ENCODE measurements at regions not wholly inside any gene's neighbourhood (a gene's known extent, or its start where the extent isn't known, plus 50 kb on each side); places are given as distances from the start of the nearest gene placed in this dataset.

DNA sequence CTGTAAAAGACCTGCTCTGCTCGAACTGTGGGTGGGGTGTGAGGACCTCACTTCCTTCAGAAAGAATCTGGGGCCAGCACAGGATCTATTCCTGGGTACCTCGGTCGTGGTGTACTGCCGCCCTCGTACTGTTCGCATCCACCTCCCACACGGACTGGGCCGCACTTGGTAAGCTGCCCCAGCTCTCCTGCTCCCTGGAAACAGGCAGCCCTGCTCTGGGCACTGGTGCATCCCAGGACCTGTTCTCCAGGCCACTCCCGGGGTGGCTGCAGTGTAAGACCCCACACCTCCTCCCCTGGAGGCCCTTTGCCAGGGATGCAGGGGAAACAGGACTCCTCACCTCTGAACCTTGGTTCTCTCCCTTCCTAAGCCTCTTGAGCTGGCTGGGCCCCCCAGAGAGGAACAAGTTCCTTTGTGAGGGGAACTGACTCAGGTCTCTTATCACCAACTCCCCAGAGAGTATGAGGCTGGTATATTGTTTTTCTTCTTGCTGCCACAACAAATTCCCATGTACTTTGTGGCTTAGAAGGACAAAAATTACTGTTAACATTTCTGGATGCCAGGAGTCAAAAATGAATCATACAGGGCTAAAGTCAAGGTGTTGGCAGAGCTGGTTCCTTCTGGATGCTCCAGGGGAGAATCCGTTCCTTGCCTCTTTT, 276.5 kb downstream of the NUAK1 start:
- TF ChIP-seq, protein P1, sequence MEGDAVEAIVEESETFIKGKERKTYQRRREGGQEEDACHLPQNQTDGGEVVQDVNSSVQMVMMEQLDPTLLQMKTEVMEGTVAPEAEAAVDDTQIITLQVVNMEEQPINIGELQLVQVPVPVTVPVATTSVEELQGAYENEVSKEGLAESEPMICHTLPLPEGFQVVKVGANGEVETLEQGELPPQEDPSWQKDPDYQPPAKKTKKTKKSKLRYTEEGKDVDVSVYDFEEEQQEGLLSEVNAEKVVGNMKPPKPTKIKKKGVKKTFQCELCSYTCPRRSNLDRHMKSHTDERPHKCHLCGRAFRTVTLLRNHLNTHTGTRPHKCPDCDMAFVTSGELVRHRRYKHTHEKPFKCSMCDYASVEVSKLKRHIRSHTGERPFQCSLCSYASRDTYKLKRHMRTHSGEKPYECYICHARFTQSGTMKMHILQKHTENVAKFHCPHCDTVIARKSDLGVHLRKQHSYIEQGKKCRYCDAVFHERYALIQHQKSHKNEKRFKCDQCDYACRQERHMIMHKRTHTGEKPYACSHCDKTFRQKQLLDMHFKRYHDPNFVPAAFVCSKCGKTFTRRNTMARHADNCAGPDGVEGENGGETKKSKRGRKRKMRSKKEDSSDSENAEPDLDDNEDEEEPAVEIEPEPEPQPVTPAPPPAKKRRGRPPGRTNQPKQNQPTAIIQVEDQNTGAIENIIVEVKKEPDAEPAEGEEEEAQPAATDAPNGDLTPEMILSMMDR (IDR thresholded peaks at IDR 0.05; ENCODE audit: low read depth, low read length): no peak
- H3K27ac ChIP-seq: no peak overlapping the region

GRCh38 chr12:105864316-105864715, 274.4 kb downstream of the NUAK1 start:
- H3K27me3 ChIP-seq (ENCODE audit: insufficient read depth, low read depth, severe bottlenecking): no peaks in the 10 kb centered on the region
- TF ChIP-seq, protein P1 (IDR thresholded peaks at IDR 0.05; ENCODE audit: low read depth, low read length): no peak
- no peak overlapping the region for H3K27ac ChIP-seq
- no peak for DNase-seq
- no peaks in the 10 kb centered on the region for H3K9me3 ChIP-seq (ENCODE audit: severe bottlenecking)
- no peak overlapping the region for H3K4me3 ChIP-seq (ENCODE audit: low read depth, low read length)
- H3K36me3 ChIP-seq: no peaks in the 10 kb centered on the region

More for the DNA sequence above, 276.5 kb downstream of the NUAK1 start:
- H3K36me3 ChIP-seq: no peaks in the 10 kb centered on the region
- H3K4me3 ChIP-seq (ENCODE audit: low read depth, low read length): no peak overlapping the region
- H3K27me3 ChIP-seq (ENCODE audit: insufficient read depth, low read depth, severe bottlenecking): no peaks in the 10 kb centered on the region
- no peak for DNase-seq
- H3K9me3 ChIP-seq (ENCODE audit: severe bottlenecking): no peaks in the 10 kb centered on the region

DNA sequence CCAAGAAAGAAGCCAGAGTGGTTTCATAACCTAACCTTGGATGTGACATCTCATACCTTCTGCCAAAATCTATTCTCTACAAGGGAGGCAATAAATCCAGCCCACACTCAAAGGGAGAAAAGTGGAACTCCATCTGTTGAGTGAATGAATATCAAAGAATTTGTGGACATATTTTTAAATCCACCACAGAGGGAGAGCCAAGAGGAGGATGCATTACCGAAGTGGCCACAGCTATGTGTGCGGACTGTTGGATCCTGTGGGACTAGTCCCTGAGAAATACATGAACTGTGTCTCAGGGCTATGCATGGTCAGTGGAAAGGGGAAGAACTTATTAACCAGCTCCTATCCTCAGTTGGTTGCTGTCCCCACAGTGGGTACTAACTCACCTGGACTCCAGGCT, 273.9 kb downstream of the NUAK1 start:
- H3K27ac ChIP-seq: no peak overlapping the region
- H3K36me3 ChIP-seq: no peaks in the 10 kb centered on the region
- no peak for DNase-seq
- no peak overlapping the region for H3K4me3 ChIP-seq (ENCODE audit: low read depth, low read length)
- TF ChIP-seq, protein P1 (IDR thresholded peaks at IDR 0.05; ENCODE audit: low read depth, low read length): no peak
- no peaks in the 10 kb centered on the region for H3K27me3 ChIP-seq (ENCODE audit: insufficient read depth, low read depth, severe bottlenecking)
- H3K9me3 ChIP-seq (ENCODE audit: severe bottlenecking): no peaks in the 10 kb centered on the region

DNA sequence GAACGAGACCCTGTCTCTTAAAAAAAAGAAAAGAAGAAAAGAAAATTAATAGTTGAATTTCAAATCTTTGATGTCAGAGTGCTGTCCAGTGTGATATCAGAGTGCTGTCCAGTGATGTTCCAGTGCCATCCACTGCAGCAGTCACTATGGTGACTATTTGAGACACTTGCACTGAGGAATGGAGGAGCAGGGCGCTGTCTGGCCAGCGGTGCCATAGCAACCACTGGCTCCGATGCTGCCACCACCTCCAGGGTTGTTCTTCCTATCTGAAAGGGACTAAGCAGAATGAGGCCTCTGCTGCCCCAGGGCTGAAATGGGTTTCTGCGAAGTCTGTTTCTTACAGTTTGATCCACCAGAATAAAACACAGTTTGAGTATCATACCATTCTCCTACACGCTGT, 272.9 kb downstream of the NUAK1 start:
- H3K9me3 ChIP-seq (ENCODE audit: severe bottlenecking): no peaks in the 10 kb centered on the region
- no peak overlapping the region for H3K4me3 ChIP-seq (ENCODE audit: low read depth, low read length)
- H3K36me3 ChIP-seq: no peaks in the 10 kb centered on the region
- DNase-seq: no peak
- TF ChIP-seq, protein P1 (IDR thresholded peaks at IDR 0.05; ENCODE audit: low read depth, low read length): no peak
- H3K27ac ChIP-seq: no peak overlapping the region
- H3K27me3 ChIP-seq (ENCODE audit: insufficient read depth, low read depth, severe bottlenecking): no peaks in the 10 kb centered on the region

DNA sequence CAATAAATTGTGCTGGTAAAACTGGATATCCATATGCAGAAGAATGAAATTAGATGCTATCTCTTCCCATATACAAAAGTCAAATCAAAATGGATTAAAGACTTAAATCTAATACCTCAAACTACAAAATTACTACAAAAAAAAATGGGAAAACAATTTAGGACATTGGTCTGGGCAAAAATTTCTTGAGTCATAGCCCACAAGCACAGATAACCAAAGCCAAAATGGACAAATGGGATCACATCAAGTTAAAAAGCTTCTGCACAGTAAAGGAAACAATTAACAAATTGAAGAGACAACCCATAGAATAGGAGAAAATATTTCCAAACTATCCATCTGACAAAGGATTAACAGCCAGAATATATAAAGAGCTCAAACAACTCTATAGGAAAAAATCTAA, 264.6 kb downstream of the NUAK1 start:
- no peaks in the 10 kb centered on the region for H3K36me3 ChIP-seq
- no peak for DNase-seq
- H3K27ac ChIP-seq: no peak overlapping the region
- no peaks in the 10 kb centered on the region for H3K9me3 ChIP-seq (ENCODE audit: severe bottlenecking)
- no peaks in the 10 kb centered on the region for H3K27me3 ChIP-seq (ENCODE audit: insufficient read depth, low read depth, severe bottlenecking)
- no peak overlapping the region for H3K4me3 ChIP-seq (ENCODE audit: low read depth, low read length)
- TF ChIP-seq, protein P1 (IDR thresholded peaks at IDR 0.05; ENCODE audit: low read depth, low read length): no peak

- no peak for DNase-seq
- H3K4me3 ChIP-seq (ENCODE audit: low read depth, low read length): no peak overlapping the region
- no peak overlapping the region for H3K27ac ChIP-seq
- TF ChIP-seq, protein P1 (IDR thresholded peaks at IDR 0.05; ENCODE audit: low read depth, low read length): no peak
- no peaks in the 10 kb centered on the region for H3K36me3 ChIP-seq
- H3K9me3 ChIP-seq (ENCODE audit: severe bottlenecking): no peaks in the 10 kb centered on the region
- H3K27me3 ChIP-seq (ENCODE audit: insufficient read depth, low read depth, severe bottlenecking): no peaks in the 10 kb centered on the region
Observed at GRCh38 chr12:105876396-105876927, 262.3 kb downstream of the NUAK1 start.

All from WERI-Rb-1 (cell line).